ENCODE measurements at regions not wholly inside any gene's neighbourhood (a gene's known extent, or its start where the extent isn't known, plus 50 kb on each side); places are given as distances from the start of the nearest gene placed in this dataset.
"Not testable (repeated sequence)": the region's sequence is repeated elsewhere in the genome, so short reads cannot be mapped to it uniquely, and the experiment has no call there.

GRCh38 chr3:152621967-152622810 is 212.7 kb upstream of the P2RY1 start:
- no peak for DNase-seq (ENCODE audit: low spot score)

- DNase-seq (ENCODE audit: low spot score) = no peak
These were observed 212.1 kb upstream of the P2RY1 start for GRCh38 chr3:152622811-152623167.

GRCh38 chr3:152623286-152623911 is 211.5 kb upstream of the P2RY1 start:
- no peak for DNase-seq (ENCODE audit: low spot score)

GRCh38 chr3:152626226-152626625 is 208.7 kb upstream of the P2RY1 start:
- no peak for DNase-seq (ENCODE audit: low spot score)

- DNase-seq (ENCODE audit: low spot score) = no peak
These were observed 206.4 kb upstream of the P2RY1 start for GRCh38 chr3:152628496-152628895.

GRCh38 chr3:152629363-152630122 is 205.4 kb upstream of the P2RY1 start:
- DNase-seq (ENCODE audit: low spot score) = no peak

GRCh38 chr3:152635389-152635788 is 199.5 kb upstream of the P2RY1 start:
- no peak for DNase-seq (ENCODE audit: low spot score)

GRCh38 chr3:152636651-152637050 is 198.3 kb upstream of the P2RY1 start:
- DNase-seq (ENCODE audit: low spot score) = no peak

- DNase-seq (ENCODE audit: low spot score) = no peak
These were observed 196.7 kb upstream of the P2RY1 start for GRCh38 chr3:152638214-152638613.

- no peak for DNase-seq (ENCODE audit: low spot score)
These were observed 196.1 kb upstream of the P2RY1 start for GRCh38 chr3:152638707-152639450.

- DNase-seq (ENCODE audit: low spot score) = no peak
These were observed 193.7 kb upstream of the P2RY1 start for GRCh38 chr3:152641198-152641597.

- DNase-seq (ENCODE audit: low spot score) = no peak
These were observed 192.3 kb upstream of the P2RY1 start for GRCh38 chr3:152642658-152643057.

GRCh38 chr3:152644478-152644877 is 190.5 kb upstream of the P2RY1 start:
- DNase-seq (ENCODE audit: low spot score) = no peak

GRCh38 chr3:152646004-152646403 is 188.9 kb upstream of the P2RY1 start:
- no peak for DNase-seq (ENCODE audit: low spot score)

- no peak for DNase-seq (ENCODE audit: low spot score)
These were observed 184.8 kb upstream of the P2RY1 start for GRCh38 chr3:152650177-152650576.

- DNase-seq (ENCODE audit: low spot score) = not testable (repeated sequence)
These were observed 184.0 kb upstream of the P2RY1 start for GRCh38 chr3:152650923-152651322.

- no peak for DNase-seq (ENCODE audit: low spot score)
These were observed 178.5 kb upstream of the P2RY1 start for GRCh38 chr3:152656214-152656971.

GRCh38 chr3:152656972-152657355 is 178.0 kb upstream of the P2RY1 start:
- no peak for DNase-seq (ENCODE audit: low spot score)

- DNase-seq (ENCODE audit: low spot score) = no peak
These were observed 175.8 kb upstream of the P2RY1 start for GRCh38 chr3:152658977-152659720.

- DNase-seq (ENCODE audit: low spot score) = no peak
These were observed 172.8 kb upstream of the P2RY1 start for GRCh38 chr3:152662157-152662556.

- no peak for DNase-seq (ENCODE audit: low spot score)
These were observed 170.2 kb upstream of the P2RY1 start for GRCh38 chr3:152664766-152665165.

All from RKO (cell line).